Neural progenitor cell (in vitro differentiated cells): ENCODE measurements at regions not wholly inside any gene's neighbourhood (a gene's known extent, or its start where the extent isn't known, plus 50 kb on each side); places are given as distances from the start of the nearest gene placed in this dataset.

Experiments used
- EZH2 ChIP-seq: fragments of 200-600 bp; sonication (generic); IDR thresholded peaks from 2 replicates; pipeline ENCODE4 v1.6.1; 2017; ENCODE audit warnings: antibody characterized with exemption, mild to moderate bottlenecking, moderate library complexity
- EZH2phosphoT487 ChIP-seq: fragments of 200-600 bp; sonication (generic); IDR thresholded peaks from 2 replicates; pipeline ENCODE4 v1.6.1; 2017; ENCODE audit warnings: antibody characterized with exemption
- TF ChIP-seq, protein P1 (sequence below): fragments of 200-600 bp; sonication (generic); IDR thresholded peaks from 2 replicates; pipeline ENCODE4 v1.5.1; 2017; ENCODE audit warnings: antibody characterized with exemption, mild to moderate bottlenecking

GRCh38 chr1:81412954-81413353 is 387.8 kb upstream of the ADGRL2 start:
- TF ChIP-seq, protein P1, sequence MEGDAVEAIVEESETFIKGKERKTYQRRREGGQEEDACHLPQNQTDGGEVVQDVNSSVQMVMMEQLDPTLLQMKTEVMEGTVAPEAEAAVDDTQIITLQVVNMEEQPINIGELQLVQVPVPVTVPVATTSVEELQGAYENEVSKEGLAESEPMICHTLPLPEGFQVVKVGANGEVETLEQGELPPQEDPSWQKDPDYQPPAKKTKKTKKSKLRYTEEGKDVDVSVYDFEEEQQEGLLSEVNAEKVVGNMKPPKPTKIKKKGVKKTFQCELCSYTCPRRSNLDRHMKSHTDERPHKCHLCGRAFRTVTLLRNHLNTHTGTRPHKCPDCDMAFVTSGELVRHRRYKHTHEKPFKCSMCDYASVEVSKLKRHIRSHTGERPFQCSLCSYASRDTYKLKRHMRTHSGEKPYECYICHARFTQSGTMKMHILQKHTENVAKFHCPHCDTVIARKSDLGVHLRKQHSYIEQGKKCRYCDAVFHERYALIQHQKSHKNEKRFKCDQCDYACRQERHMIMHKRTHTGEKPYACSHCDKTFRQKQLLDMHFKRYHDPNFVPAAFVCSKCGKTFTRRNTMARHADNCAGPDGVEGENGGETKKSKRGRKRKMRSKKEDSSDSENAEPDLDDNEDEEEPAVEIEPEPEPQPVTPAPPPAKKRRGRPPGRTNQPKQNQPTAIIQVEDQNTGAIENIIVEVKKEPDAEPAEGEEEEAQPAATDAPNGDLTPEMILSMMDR: no peak
- TF ChIP-seq EZH2: no peak
- TF ChIP-seq EZH2phosphoT487: no peak
